Spleen (tissue), 8 donors: ENCODE measurements at regions not wholly inside any gene's neighbourhood (a gene's known extent, or its start where the extent isn't known, plus 50 kb on each side); places are given as distances from the start of the nearest gene placed in this dataset.

ENCODE experiments used
- DNase-seq: peaks from one replicate; pipeline ENCODE4 v3.0.0-alpha.2; 2020
- H3K27ac ChIP-seq, 8 donors: fragments of 200-600 bp; sonication (generic) in 7 of 8; 1 replicate in 4 of 8; 2 replicates in 4 of 8; pipeline versions ENCODE4 v1.5.0 to v1.8.0; 2016 to 2021; ENCODE audit warnings: inconsistent platforms in 4 of 8, mild to moderate bottlenecking in 4 of 8, moderate library complexity in 1 of 8
- H3K27me3 ChIP-seq, 7 donors: fragments of 200-600 bp; sonication (generic) in 6 of 7; replicated peaks in 1 of 7; 1 replicate in 4 of 7; 2 replicates in 3 of 7; pipeline versions ENCODE4 v1.5.0 to v1.8.0; 2016 to 2021; ENCODE audit warnings: inconsistent platforms in 3 of 7, mild to moderate bottlenecking in 1 of 7
- H3K36me3 ChIP-seq, 6 donors: fragments of 200-600 bp; sonication (generic) in 5 of 6; 1 replicate in 4 of 6; 2 replicates in 2 of 6; pipeline versions ENCODE4 v1.5.0 to v1.8.0; 2016 to 2021; ENCODE audit warnings: inconsistent platforms in 2 of 6
- H3K4me1 ChIP-seq, 6 donors: fragments of 200-600 bp; sonication (generic) in 5 of 6; 1 replicate in 3 of 6; 2 replicates in 3 of 6; pipeline versions ENCODE4 v1.5.0 to v1.8.0; 2016 to 2021; ENCODE audit warnings: inconsistent platforms in 3 of 6
- H3K4me3 ChIP-seq, 8 donors: fragments of 200-600 bp; sonication (generic) in 7 of 8; 1 replicate in 4 of 8; 2 replicates in 4 of 8; pipeline versions ENCODE4 v1.5.0 to v1.8.0; 2016 to 2021; ENCODE audit warnings: inconsistent platforms in 4 of 8, mild to moderate bottlenecking in 4 of 8, moderate library complexity in 2 of 8
- H3K9me3 ChIP-seq, 8 donors: fragments of 200-600 bp; sonication (generic) in 7 of 8; 1 replicate in 4 of 8; 2 replicates in 4 of 8; pipeline versions ENCODE4 v1.5.0 to v1.8.0; 2016 to 2021; ENCODE audit warnings: inconsistent platforms in 4 of 8
- CTCF ChIP-seq, 11 experiments: fragments of 200-600 bp in 7 of 11; fragments of 450-650 bp in 4 of 11; sonication (generic) in 4 of 11; IDR thresholded peaks in 8 of 11; conservative IDR thresholded peaks in 3 of 11; 1 replicate in 7 of 11; 2 replicates in 4 of 11; pipeline versions ENCODE4 v1.4.0 to v1.8.0; 2016 to 2021; ENCODE audit warnings: antibody characterized with exemption in 11 of 11, inconsistent platforms in 4 of 11, mild to moderate bottlenecking in 1 of 11
- POLR2A ChIP-seq, 3 donors: fragments of 450-650 bp; IDR thresholded peaks; one replicate each; pipeline ENCODE4 v1.5.1; 2017; ENCODE audit warnings: antibody characterized with exemption in 3 of 3, mild to moderate bottlenecking in 1 of 3
- POLR2AphosphoS5 ChIP-seq, 3 donors: sonication (generic); formaldehyde crosslinking; IDR thresholded peaks; one replicate each; pipeline ENCODE4 v1.5.1; 2017; ENCODE audit warnings: antibody characterized with exemption in 3 of 3
- intact Hi-C: fragments of 100-400 bp; cut with DNase I; formaldehyde crosslinking; loops from one replicate; pipeline ENCODE4 v1.15.0; 2023; ENCODE audit warnings: low total_unique reads
- donor health status: DM: no; HTN: no; CAD: no; lungs with moderate emphysema.
- donor health status: DM: no; HTN: no; CAD: no.
- donor health status: DM: no; HTN: no; CAD: no.
- donor health status: DM: yes; HTN: yes; CAD: no.

GRCh38 chr11:22138264-22138663 is 54.6 kb upstream of the ANO5 start:
- Histone ChIP-seq H3K27me3 (no peaks in the 10 kb centered on the region), H3K9me3 (peaks cover 0 to 4% (median 0%) of the 10 kb centered on the region in 8 donors), H3K4me3 (no peak overlapping the region), H3K36me3 (no peaks in the 10 kb centered on the region), H3K27ac (no peak overlapping the region), H3K4me1 (no peaks in the 10 kb centered on the region)
- TF ChIP-seq POLR2AphosphoS5 (IDR thresholded peaks at IDR 0.05) (no peak), POLR2A (IDR thresholded peaks at IDR 0.05) (no peak), CTCF (IDR thresholded peaks at IDR 0.05 in 8 of 11, conservative IDR thresholded peaks at IDR 0.05 in 3 of 11) (no peak)
- DNase-seq = no peak
- intact Hi-C loops = no loop called here
